Endothelial cell of umbilical vein (primary cell): ENCODE measurements at regions not wholly inside any gene's neighbourhood (a gene's known extent, or its start where the extent isn't known, plus 50 kb on each side); places are given as distances from the start of the nearest gene placed in this dataset.

Source experiments
- BruUV-seq: library from RNA; stranded (reverse); fragments of 400-500 nt; replicated peaks from 2 replicates; lab custom pipeline; 2021; lab: Mats Ljungman, UMichigan
- CTCF ChIA-PET: fragments of 300-600, 350-600 bp; sonication (Branson Sonifier 250); formaldehyde crosslinking; loops from one replicate; lab custom pipeline; 2021; ENCODE audit warnings: antibody characterized with exemption, inconsistent platforms; lab: Charles Lee
- POLR2A ChIA-PET: fragments of 300-600, 350-600 bp; sonication (Branson Sonifier 250); formaldehyde crosslinking; loops from one replicate; lab custom pipeline; 2021; ENCODE audit warnings: antibody characterized with exemption, inconsistent platforms; lab: Charles Lee
- DNase-seq: peaks from one replicate; pipeline ENCODE4 v3.0.0-alpha.2; 2011; ENCODE audit warnings: low read depth, low spot score
- FAIRE-seq: peaks from 2 replicates; lab custom pipeline; 2011; peaks lifted over from hg19 to GRCh38; lab: Jason Lieb, UNC
- H2AFZ ChIP-seq: 2 replicates; pipeline ENCODE4 v1.6.0; 2012; ENCODE audit warnings: low read depth, low read length, control low read depth, inconsistent platforms
- H3K27ac ChIP-seq: 2 replicates; pipeline ENCODE4 v1.5.1; 2011; ENCODE audit warnings: low read depth, mild to moderate bottlenecking, control low read depth, low read length, moderate library complexity; ENCODE audit not compliant: insufficient read depth
- H3K27me3 ChIP-seq, 2 experiments: 2 replicates each; pipeline versions ENCODE4 v1.6.0 to v1.6.1; 2011; ENCODE audit warnings: low read length in 2 of 2, mixed read lengths in 1 of 2; ENCODE audit not compliant: control insufficient read depth in 2 of 2, insufficient read depth in 2 of 2
- H3K36me3 ChIP-seq, 2 experiments: 2 replicates in 1 of 2; 3 replicates in 1 of 2; pipeline ENCODE4 v1.5.1; 2011; ENCODE audit warnings: low read length in 2 of 2, mild to moderate bottlenecking in 1 of 2, moderate library complexity in 1 of 2; ENCODE audit not compliant: control insufficient read depth in 2 of 2, insufficient read depth in 2 of 2; ENCODE audit errors: extremely low read depth in 1 of 2
- H3K4me1 ChIP-seq: 3 replicates; pipeline ENCODE4 v1.5.1; 2011; ENCODE audit warnings: mild to moderate bottlenecking, low read length; ENCODE audit not compliant: control insufficient read depth, insufficient read depth; ENCODE audit errors: extremely low read depth
- H3K4me2 ChIP-seq: 2 replicates; pipeline ENCODE4 v1.6.1; 2011; ENCODE audit warnings: low read length, control low read depth, mixed read lengths; ENCODE audit not compliant: insufficient read depth
- H3K4me3 ChIP-seq, 3 experiments: fragments of 200-600 bp in 1 of 3; sonication (generic), shearing (Covaris generic) in 1 of 3; replicated peaks in 1 of 3; 2 replicates each; pipeline ENCODE4 v1.5.1; 2011 to 2016; ENCODE audit warnings: control low read depth in 3 of 3, low read length in 3 of 3, mild to moderate bottlenecking in 2 of 3, inconsistent platforms in 1 of 3, low read depth in 1 of 3, moderate library complexity in 1 of 3; ENCODE audit not compliant: insufficient read depth in 1 of 3
- H3K79me2 ChIP-seq: 2 replicates; pipeline ENCODE4 v1.6.0; 2012; ENCODE audit warnings: low read length, inconsistent platforms; ENCODE audit not compliant: control insufficient read depth, insufficient read depth
- H3K9ac ChIP-seq: replicated peaks from 2 replicates; pipeline ENCODE3; 2011; ENCODE audit warnings: low read length, control low read depth; ENCODE audit not compliant: insufficient read depth; ENCODE audit errors: extremely low read depth
- H3K9me1 ChIP-seq: replicated peaks from 3 replicates; pipeline ENCODE4 v1.6.0; 2011; ENCODE audit warnings: mild to moderate bottlenecking, low read length; ENCODE audit not compliant: control insufficient read depth, insufficient read depth; ENCODE audit errors: extremely low read depth
- H3K9me3 ChIP-seq: replicated peaks from 2 replicates; pipeline ENCODE4 v1.5.1; 2012; ENCODE audit warnings: low read length, inconsistent platforms; ENCODE audit not compliant: control insufficient read depth, insufficient read depth
- H4K20me1 ChIP-seq: replicated peaks from 2 replicates; pipeline ENCODE3; 2011; ENCODE audit warnings: mild to moderate bottlenecking, low read length; ENCODE audit not compliant: control insufficient read depth, insufficient read depth; ENCODE audit errors: extremely low read depth
- CTCF ChIP-seq, 2 donors: IDR thresholded peaks; 1 replicate in 1 of 2; 2 replicates in 1 of 2; pipeline ENCODE4 v1.5.1; 2011; ENCODE audit warnings: low read length in 2 of 2, mild to moderate bottlenecking in 2 of 2, moderate library complexity in 2 of 2, control low read depth in 1 of 2, inconsistent platforms in 1 of 2, low read depth in 1 of 2; ENCODE audit not compliant: insufficient read depth in 1 of 2; ENCODE audit errors: extremely low read depth in 1 of 2
- EZH2 ChIP-seq: IDR thresholded peaks from 2 replicates; pipeline ENCODE4 v1.6.1; 2012; ENCODE audit warnings: borderline replicate concordance, low read depth, mild to moderate bottlenecking, moderate library complexity, low read length, inconsistent platforms; ENCODE audit not compliant: severe bottlenecking
- FOS ChIP-seq: IDR thresholded peaks from 2 replicates; pipeline ENCODE4 v1.6.1; 2011; ENCODE audit warnings: mild to moderate bottlenecking, low read length, moderate library complexity, borderline replicate concordance; ENCODE audit not compliant: insufficient read depth
- GATA2 ChIP-seq: IDR thresholded peaks from 2 replicates; pipeline ENCODE4 v1.7.0; 2011; ENCODE audit warnings: low read depth, mild to moderate bottlenecking, moderate library complexity, mixed read lengths, low read length; ENCODE audit not compliant: insufficient read length, insufficient read depth
- JUN ChIP-seq: IDR thresholded peaks from 2 replicates; pipeline ENCODE4 v1.6.1; 2011; ENCODE audit warnings: borderline replicate concordance, low read depth; ENCODE audit not compliant: insufficient read length, insufficient read depth
- MAX ChIP-seq: IDR thresholded peaks from 2 replicates; pipeline ENCODE4 v1.6.1; 2011; ENCODE audit not compliant: insufficient read depth, insufficient read length
- MYC ChIP-seq: IDR thresholded peaks from one replicate; pipeline ENCODE4 v1.6.1; 2011; ENCODE audit warnings: mild to moderate bottlenecking, low read depth, low read length
- POLR2A ChIP-seq: IDR thresholded peaks from 2 replicates; pipeline ENCODE4 v1.6.1; 2012; ENCODE audit warnings: low read depth, mild to moderate bottlenecking, control low read depth, low read length
- POLR2AphosphoS5 ChIP-seq: IDR thresholded peaks from 2 replicates; pipeline ENCODE4 v1.6.1; 2012; ENCODE audit warnings: low read depth, mild to moderate bottlenecking, control low read depth, low read length, moderate library complexity; ENCODE audit not compliant: insufficient read depth
- dilution Hi-C: fragments of 300-500 bp; cut with MboI; formaldehyde crosslinking; loops from one replicate; pipeline ENCODE4 v1.15.0; 2019; ENCODE audit warnings: low sequenced_read_pairs; ENCODE audit not compliant: extremely low pct_ligation_motif_present
- intact Hi-C: fragments of 100-400 bp; cut with micrococcal nuclease; formaldehyde crosslinking; loops from one replicate; pipeline ENCODE4 v1.10.0; 2022

- no peaks in the 10 kb centered on the region for H3K9me1 ChIP-seq
- ChIA-PET POLR2A (no interaction called here), CTCF (no interaction called here)
- H3K27me3 ChIP-seq: no peaks in the 10 kb centered on the region
- dilution Hi-C loops: no loop called here
- H3K36me3 ChIP-seq: no peaks in the 10 kb centered on the region
- DNase-seq (no peak), FAIRE-seq (no peak)
- H3K9ac ChIP-seq: no peak overlapping the region
- H2AFZ ChIP-seq: no peak overlapping the region
- no peaks in the 10 kb centered on the region for H3K4me1 ChIP-seq
- H3K4me3 ChIP-seq: no peak overlapping the region
- no peak for TF ChIP-seq MYC
- TF ChIP-seq FOS: no peak
- no peak for TF ChIP-seq POLR2AphosphoS5
- no peak for TF ChIP-seq POLR2A
- TF ChIP-seq JUN: no peak
- no peak for TF ChIP-seq GATA2
- TF ChIP-seq EZH2: no peak
- no peak for TF ChIP-seq CTCF (IDR thresholded peaks at IDR 0.05; ENCODE audit: extremely low read depth in 1 of 2, insufficient read depth in 1 of 2, low read depth in 1 of 2, low read length in 2 of 2)
- TF ChIP-seq MAX: no peak
- no peaks in the 10 kb centered on the region for H3K79me2 ChIP-seq
- H3K9me3 ChIP-seq: no peaks in the 10 kb centered on the region
- intact Hi-C loops: no loop called here
- H3K27ac ChIP-seq: no peak overlapping the region
- no peaks in the 10 kb centered on the region for H4K20me1 ChIP-seq
- no peak overlapping the region for H3K4me2 ChIP-seq
- BruUV-seq: no TSS peak
These were observed 1476.4 kb downstream of the NLGN4Y start for GRCh38 chrY:16000751-16001150.
